Mucosa of gallbladder (tissue), 1 donor: ENCODE measurements at regions not wholly inside any gene's neighbourhood (a gene's known extent, or its start where the extent isn't known, plus 50 kb on each side); places are given as distances from the start of the nearest gene placed in this dataset.
"Not testable (repeated sequence)": the region's sequence is repeated elsewhere in the genome, so short reads cannot be mapped to it uniquely, and the experiment has no call there.

ENCODE experiments used
- DNase-seq: peaks from one replicate; pipeline ENCODE4 v3.0.0-alpha.2; 2020; ENCODE audit warnings: low spot score
- donor health status: DM: no; HTN: no; CAD: no.

DNA sequence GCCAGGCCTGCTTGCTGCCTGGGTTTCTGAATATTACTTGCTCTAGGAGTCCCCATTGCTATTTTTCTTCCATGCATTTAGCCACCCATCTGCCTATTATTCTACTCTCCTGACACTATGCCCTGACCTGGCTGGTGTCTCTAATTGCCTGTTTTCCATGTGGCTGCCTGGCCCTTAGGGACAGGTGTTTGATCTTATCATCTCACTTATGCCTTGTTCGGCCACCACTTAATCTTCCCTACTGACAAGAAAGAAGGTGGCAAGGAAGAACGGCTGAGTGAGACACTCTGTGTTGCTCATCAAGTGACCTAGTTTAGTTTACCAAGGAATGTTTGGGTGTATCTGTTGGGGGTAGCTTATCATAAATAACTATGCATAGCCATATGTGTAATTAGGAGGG is 50.4 kb upstream of the RAPH1 start:
- no peak for DNase-seq

DNA sequence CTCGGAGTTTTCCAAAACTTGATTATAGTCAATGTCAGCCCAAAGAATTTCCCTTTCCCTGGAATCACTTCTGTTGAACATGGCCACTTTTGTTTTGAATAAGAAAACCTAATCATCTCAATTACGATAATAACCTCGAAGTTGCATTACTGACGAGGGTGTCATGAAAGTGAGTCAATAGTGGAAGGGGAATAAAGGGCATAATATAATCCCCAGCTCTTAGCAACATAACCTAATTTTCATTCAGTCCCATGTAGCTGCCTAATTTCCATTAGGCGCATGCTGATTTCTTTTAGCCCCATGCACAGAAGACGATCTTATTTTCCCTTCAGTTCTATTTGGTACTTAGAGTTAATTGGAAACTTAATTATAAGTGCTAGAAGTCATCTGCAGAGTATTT is 51.1 kb upstream of the RAPH1 start:
- DNase-seq = no peak

DNA sequence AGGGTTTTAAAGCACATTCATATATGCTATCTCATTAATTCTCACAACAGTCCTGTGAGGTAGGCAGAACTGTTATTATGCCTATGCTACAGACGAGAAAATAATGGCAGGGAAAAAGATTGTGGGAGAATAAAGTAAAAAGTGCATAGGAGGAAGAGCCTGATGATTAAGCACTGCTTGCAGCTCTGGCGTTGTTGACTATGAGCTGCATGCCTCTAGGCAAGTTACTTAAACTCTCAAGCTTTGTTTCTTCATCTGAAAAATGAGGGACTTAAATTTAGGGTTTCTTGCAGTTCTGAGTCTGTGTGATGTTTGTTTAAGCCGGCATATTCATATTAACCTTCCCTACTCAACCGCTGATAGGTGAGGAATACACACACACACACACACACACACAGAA is 51.6 kb upstream of the RAPH1 start:
- DNase-seq = no peak

DNA sequence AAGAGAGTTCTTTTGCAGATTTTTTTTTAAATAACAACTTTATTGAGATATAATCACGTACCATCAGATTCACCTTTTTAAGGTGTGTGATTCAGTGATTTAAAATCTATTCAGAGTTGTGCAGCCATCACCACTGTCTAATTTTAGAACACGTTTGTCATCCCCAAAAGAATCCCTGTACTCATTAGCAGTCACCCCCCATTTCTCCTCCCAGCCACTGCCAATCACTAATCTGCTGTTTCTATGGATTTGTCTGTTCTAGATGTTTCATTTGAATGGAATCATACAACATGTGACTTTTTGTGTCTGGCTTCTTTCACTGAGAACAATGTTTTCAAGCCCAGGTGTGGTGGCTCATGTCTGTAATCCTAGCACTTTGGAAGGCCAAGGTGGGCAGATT is 55.4 kb upstream of the RAPH1 start:
- DNase-seq = no peak

DNA sequence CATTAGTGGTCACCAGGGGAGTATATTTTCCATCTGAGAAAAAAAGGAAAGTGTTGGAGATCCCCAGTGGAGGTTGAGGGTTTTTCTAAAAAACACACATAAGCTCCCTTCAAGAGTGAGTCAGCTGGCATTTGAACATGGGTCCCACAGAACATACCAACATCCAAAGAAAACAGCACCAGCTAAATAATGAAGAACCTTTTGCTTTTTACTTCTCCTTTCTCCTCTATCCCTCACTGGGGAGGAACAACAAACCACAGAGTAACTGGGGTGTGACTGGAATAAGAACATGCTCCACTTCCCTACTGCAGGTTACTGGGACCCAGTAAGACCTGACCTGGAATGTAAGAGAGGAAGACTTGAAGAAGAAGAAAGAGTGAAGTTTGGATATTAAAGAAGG is 56.5 kb upstream of the RAPH1 start:
- no peak for DNase-seq

DNA sequence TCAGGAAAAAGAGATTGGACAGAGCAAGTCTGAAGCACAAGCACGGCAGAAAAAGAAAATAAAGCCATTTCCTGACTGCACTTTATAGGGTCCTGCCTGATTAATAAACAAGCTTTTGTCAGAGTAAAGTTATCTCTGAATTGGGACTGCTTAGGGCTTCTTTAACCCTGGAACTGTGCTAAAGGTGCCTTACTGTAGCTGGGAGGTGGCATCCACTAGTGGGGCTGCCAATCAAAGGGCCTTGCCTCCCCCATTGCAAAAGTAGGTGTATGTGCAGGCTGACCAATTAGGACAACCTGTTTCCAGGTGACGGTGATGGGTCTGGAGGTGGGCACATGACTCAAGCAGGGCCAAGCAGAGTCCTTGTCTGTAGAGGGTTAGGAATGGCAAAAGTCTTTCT is 57.4 kb upstream of the RAPH1 start:
- no peak for DNase-seq

DNA sequence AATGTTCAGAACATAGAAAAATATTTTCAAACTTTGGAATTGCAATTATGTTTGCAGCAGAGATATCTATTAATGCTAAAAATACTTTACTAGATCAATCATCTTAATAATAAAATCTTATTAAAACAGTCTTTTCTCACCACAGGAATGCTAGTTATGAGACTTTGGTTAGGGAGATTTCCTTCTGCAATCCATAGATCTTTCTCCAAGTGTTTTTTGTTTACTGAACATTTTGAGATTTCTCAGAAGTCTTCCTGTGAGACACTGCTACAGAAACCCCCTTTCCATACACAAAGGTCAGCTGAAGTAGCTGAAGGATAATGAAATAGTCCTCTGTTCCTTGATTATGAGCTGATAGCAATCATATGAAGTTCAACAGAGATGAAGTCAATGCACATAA is 59.4 kb upstream of the RAPH1 start:
- DNase-seq = no peak

DNA sequence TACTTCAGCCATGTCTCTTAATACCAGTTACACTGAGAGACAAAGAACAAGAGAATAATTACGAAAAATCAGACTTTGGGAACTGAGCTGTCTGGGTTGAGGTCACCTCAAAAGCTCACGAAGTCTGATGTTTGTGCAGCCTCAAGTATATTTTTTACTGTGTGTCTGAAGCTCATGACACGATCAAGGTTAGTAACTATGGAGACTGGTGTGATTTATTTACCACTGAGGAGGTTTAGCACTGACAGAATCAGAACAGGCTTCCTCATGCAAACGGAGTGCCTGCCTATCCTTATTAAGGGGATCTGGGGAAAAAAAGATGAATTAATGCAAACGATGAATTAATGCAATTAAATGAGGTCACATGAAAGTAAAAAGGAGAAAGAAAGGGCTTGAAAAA is 61.1 kb upstream of the RAPH1 start:
- DNase-seq = no peak

DNA sequence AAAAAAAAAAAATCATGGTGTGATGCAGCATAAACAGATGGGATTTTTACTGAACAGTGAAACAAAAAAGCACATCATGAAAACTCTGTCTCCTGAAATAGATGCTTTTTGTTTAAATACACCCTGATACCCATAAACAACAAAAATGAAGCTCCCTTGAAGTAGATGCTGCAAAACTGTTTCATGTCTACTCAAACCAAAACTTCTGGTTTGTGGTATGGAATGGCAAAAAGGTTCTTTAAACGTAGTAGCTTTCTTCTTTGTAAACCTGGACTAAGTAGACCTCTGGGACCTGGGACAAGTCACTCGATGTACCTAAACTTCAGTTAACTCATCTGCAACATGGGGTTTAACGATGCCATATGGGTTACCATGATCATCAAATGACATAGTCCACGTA is 64.4 kb upstream of the RAPH1 start:
- no peak for DNase-seq

DNA sequence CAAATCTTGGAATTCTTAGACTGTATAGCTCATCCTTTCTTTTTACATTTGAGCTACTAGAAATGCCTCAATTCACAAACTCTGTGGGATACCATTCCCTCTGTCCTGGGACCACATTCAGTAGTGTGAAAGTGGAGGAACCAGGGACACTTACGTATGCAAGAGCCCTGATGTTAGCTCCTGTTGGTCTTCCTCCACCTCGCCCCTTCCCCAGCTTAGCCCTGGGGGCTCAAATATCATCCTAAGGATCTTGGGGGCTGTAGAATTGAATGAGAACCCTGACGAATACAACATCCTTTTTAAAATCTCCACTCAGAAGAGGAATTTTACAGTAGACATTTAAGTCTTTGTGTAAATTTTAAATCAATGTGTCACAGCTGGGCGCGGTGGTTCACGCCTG is 65.2 kb upstream of the RAPH1 start:
- no peak for DNase-seq

DNA sequence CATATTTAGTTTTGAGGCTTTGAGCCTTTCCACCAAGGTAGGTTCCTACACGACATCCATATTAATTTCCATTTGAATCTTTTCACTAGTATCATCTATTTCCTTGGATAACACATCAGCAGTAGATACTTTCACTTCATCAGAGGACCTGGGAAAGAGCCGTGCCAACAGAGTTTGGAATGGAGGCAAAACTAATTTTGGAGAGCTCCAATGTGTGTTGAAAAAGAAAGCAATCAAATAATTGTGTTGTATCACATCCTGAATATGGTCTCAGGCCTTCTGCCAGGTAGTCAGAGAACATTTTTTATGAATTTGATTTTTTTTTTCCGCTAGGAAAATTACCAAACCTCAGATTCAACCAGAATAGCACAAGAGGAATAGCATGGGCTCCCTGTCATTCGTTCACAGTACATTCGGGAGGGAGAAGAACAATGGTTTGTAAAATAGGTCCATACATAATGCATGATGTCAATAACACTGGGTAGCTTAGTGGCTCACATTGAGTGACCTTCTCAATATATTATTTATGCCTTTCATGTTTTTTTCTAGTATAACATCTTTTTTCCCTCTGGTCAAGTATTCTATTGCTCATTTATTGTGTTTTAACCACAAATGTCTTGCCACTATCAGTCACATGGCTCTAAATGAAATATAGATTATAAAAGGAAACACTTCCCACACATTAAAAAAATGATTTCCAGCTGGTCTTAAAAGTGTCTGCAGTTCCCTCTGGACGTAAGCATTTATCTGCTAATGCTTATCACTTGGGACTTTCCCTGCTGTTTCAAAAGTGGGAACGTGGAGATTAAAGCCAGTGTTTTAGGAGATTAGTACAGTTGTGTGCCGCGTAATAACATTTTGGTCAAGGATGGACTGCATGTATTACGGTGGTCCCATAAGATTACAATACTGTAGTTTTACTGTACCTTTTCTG is 68.6 kb upstream of the RAPH1 start:
- DNase-seq = no peak

DNA sequence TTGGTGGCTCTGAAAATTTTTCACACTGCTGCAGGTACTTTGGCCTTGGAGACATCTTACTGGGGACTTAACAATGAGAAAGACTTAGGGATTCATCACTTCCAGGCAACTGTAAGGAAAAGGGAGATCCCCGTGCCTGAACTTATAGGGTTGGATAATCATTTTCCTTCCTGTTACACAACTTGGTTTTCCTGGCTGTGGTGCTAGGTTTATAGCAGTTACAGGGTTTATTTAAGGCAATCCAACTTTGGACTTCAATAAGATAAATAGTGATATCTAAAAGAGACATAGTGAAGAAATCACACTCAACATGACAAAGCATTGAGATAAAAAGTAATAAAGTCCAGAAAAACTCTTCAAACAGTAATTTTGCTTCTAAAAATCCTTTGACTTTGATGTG is 70.2 kb upstream of the RAPH1 start:
- no peak for DNase-seq

DNA sequence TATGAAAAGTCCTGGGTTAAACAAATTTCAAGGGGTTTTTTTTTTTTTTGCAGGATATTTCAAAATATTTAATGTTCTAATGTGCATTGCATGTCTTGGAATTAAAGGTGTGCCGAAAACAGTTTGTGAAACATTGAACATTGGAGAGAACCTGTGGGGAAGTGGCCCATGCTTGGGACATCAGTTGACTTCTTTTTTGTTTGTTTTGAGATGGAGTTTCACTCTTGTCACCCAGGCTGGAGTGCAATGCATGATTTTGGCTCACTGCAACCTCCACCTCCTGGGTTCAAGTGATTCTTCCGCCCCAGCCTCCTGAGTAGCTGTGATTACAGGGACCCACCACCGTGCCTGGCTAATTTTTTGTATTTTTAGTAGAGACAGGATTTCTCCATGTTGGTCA is 71.0 kb upstream of the RAPH1 start:
- no peak for DNase-seq

DNA sequence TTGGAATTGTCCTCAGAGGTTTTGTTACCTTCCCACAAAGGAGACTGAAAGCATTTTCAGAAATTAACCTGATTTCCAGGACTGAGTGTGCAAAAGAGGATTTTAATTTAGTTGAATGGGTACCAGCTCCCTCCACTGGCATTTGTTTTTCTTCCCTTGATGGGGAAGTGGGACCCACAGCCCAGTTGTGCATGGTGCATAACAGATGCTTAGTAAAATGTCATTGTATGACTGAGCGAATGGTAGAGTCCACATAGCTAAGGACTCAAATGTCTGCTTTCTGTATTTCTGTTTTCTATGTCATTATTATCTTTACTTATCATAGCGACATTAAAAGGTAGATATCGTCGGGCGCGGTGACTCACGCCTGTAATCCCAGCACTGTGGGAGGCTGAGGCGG is 75.5 kb upstream of the RAPH1 start:
- no peak for DNase-seq

DNA sequence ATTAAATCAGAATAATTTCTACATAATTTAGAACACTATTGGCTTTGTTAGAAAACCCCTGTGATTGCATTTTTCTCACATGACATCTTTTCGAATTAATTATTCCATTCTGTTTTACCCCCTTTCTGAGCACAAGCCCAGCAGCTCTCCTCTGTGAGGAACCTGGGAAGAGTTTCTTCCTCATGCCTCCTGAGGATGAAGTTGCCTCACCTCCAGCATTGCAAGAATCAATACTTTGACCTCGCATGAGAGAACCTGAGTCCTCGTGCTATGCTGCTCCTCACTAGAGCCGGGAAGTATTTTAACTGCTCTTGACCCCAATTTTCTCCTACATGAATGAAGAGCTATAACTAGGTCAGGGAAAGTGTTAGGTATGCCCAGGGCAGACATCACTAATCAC is 77.1 kb upstream of the RAPH1 start:
- peak; percentile 36 for DNase-seq

DNA sequence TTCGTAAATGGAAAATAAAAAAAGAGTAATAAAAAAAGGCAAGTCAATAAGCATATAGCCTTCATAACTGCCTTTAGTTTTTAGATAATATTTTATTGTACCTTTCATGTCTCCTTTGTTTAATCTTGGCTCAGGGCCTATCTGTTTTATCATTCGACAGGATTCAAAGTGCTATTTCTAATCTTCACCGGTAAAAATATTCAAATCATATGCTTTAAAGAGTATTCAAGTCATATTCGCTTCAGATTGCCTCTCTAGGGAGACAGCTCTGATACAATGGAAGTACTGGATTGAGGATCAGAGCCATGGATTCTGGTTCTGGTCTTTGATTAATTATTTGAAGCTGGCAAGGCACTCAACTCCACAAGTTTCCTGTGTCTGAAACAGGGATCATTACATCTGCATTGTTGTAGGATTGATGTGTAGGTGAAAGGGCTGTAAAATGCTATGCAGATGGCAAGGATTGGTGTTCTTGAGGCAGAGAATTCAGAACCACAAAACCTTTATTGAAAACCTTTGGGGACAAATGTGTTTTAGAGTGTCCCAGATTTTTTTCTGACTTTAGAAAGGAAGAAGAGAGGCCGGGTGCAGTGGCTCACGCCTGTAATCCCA is 84.3 kb upstream of the RAPH1 start:
- no peak for DNase-seq

DNA sequence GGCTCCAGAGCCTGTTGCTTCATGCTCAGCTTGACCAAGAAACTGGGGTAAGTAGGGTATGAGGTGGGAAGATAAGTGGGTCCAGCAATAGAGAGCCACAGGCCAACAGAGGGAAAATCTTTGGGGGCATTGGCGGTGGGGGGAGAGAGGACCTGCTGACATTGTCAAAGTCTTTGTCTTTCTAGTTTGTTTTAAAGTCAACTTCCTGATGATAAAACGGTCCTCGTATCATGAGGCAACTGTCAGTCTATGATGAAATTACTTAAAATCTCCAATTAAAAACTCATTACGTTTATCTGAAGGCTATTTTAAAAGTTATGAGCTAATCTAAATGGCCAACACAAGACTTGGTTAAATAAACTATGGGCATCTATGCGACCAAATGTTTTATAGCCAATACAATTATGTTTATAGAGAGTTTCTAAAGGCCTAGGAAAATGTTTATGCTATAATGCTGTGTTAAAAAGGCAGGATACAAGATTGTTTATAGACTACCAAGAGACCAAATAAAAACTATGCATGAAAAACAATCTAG is 84.4 kb upstream of the CD28 start:
- DNase-seq = no peak

DNA sequence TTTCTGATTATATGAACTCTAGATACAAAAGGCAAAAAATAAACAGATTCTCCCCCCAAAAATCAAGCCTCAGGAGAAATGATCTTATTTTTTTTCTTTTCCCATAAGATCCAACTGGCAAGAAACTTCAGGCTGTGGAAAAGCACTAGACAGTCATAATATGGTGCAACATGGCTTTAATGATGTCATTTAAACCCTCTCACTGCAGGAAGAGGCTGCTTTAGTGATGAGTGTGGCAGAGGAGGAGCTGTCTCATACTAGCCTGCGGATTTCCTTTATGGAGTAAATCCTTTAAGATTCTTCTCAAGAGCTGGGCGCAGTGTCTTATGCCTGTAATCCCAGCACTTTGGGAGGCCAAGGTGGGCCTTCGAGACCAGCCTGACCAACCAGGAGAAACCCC is 83.3 kb upstream of the CD28 start:
- DNase-seq = no peak

DNA sequence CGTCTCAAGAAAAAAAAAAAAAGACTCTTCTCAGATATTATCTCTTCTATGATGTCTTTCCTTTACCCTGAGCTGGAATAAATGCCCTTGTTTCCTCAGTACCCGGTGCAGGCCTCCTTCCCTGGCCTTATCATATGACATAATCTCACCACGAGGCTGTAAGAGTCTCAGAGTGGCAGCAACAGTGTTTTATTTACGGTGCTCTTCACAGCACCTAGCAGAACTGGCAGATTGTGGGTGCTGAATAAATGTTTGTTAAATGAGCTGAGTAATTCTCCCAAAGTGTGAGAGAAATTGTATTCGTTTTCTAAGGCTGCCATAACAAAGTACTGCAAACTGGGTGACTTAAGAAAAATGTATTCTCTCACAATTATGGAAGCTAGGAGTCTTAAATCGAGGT is 82.8 kb upstream of the CD28 start:
- DNase-seq = no peak

DNA sequence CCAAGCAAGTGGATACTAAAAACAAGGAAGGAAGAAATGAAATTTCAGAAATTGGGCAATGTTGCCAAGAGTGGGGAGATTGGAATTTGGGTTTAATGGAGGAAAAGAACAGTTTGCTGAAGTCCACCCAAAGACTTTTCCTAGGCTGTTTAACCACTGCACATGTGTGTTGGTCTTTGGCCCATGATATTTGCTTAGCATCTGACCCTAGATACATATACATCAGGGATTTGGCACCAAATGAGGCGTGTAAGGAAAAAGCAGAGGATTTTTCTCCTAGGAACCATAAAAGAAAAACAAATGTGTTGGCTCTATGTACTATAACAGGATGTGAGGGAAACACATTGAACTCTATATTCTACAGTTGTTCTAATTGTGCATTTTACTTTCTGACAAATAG is 80.7 kb upstream of the CD28 start:
- DNase-seq = no peak

DNA sequence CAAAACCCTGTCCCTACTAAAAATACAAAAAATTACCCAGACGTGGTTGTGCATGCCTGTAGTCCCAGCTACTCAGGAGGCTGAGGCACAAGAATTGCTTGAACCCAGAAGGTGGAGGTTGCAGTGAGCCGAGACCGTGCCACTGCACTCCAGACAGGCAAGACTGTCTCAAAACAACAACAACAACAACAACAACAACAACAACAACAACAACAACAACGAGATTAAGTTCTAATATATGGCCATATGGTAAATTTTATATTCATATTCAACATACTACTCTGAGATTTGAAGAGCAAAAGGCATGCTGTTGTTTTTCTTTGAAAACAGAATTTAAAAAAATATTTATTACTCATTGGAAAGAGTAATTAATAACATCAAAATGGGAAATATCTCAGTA is 80.2 kb upstream of the CD28 start:
- DNase-seq = not testable (repeated sequence)

DNA sequence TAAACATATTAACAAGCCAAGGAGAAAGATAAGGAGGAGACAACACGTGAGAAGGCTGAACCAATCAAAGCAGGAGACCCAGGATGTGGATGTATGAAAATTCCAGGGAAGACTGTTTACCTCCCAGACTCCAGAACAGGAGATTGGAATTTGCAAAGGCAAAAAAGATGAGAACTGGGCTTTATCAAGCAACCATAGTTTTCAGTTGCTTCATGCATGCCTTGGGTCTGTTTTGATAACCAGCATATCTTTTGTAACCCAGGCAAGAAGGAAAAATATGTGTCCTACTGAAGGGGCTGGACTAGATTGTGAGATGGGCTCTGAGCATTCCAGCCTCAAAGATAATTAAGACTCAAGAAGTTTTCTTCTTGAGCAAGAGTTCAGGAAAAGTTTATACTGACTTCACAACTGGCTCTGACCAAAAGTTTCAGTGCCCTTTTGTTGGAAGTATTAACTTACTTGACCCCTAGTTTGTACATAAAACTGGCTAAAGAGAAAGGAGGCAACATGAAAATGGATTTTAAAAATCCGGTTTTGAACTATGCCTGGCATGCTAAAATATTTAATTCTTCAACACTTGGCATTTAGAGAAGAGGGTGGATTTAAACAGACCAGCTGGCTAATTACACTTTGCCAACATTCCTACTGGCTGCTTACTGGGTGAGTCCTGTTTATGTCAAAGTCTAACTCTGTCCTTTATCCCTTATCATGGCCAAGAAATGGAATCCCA is 79.3 kb upstream of the CD28 start:
- no peak for DNase-seq

DNA sequence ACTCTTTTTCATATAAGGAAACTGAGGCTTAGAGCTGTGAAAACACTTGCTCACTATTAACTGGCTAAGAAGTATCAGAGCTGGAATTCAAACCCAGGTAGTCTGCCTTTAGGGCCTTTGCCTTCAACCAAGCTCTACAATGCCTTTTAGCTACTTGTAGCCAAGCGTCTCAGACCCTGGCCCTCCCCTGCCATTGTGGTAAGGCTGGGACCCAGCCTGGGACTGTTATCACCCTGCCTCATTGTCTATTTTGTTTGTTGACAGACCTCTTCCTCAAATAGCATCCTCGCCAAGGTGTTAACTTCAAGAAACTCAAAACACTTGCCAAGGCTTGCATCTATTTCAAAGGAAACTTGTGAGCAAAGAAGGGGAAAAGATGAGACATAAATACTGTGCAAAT is 76.7 kb upstream of the CD28 start:
- DNase-seq = no peak
